IPS-20b (cell line): ENCODE measurements at regions not wholly inside any gene's neighbourhood (a gene's known extent, or its start where the extent isn't known, plus 50 kb on each side); places are given as distances from the start of the nearest gene placed in this dataset.

Experiments
- H3K27ac ChIP-seq: one replicate; pipeline ENCODE4 v1.5.1; 2013; ENCODE audit warnings: low read length
- H3K27me3 ChIP-seq: 2 replicates; pipeline ENCODE4 v1.6.1; 2013; ENCODE audit warnings: mild to moderate bottlenecking, low read length, inconsistent platforms; ENCODE audit not compliant: insufficient read depth
- H3K36me3 ChIP-seq: 2 replicates; pipeline ENCODE4 v1.6.1; 2013; ENCODE audit warnings: low read depth, mild to moderate bottlenecking, inconsistent platforms, low read length, moderate library complexity; ENCODE audit not compliant: insufficient read depth
- H3K4me1 ChIP-seq: 2 replicates; pipeline ENCODE4 v1.6.1; 2013; ENCODE audit warnings: mild to moderate bottlenecking, control low read depth, inconsistent platforms, low read length, moderate library complexity; ENCODE audit not compliant: insufficient read depth
- H3K4me3 ChIP-seq: 2 replicates; pipeline ENCODE4 v1.5.1; 2013; ENCODE audit warnings: mild to moderate bottlenecking, low read length, inconsistent platforms
- H3K9ac ChIP-seq: 2 replicates; pipeline ENCODE4 v1.6.1; 2013; ENCODE audit warnings: low read depth, mild to moderate bottlenecking, inconsistent platforms, low read length, moderate library complexity
- H3K9me3 ChIP-seq: 2 replicates; pipeline ENCODE4 v1.6.1; 2013; ENCODE audit warnings: mild to moderate bottlenecking, low read depth, low read length, inconsistent platforms; ENCODE audit not compliant: insufficient read depth

DNA sequence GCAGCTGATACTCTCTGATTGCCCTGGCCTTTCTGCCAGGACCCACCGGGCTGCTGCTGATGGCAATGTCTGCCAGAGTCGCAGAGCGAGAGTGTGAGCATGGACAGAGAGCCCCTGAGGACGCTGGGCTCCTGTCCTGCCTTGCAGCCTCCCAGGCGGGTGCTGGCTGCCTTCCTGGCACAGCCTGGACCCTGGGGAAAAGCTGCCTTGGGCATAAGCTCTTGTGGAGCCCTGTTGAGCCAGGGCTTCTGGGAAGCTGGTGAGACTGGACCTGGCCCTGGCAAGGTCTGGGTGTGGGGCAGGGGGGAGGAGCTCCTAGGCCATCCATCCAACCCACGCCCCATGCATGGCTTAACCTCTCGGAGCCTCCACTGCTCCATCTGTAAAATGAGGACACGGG is 105.8 kb upstream of the WNT4 start:
- H3K4me3 ChIP-seq = no peak overlapping the region
- peaks cover 6% of the 10 kb centered on the region; the same call in 1 of the 2 replicates for H3K4me1 ChIP-seq
- H3K36me3 ChIP-seq = no peaks in the 10 kb centered on the region
- H3K9me3 ChIP-seq = no peaks in the 10 kb centered on the region
- H3K27ac ChIP-seq = no peak overlapping the region
- no peak overlapping the region; the same call in 1 of the 2 replicates for H3K9ac ChIP-seq
- no peaks in the 10 kb centered on the region for H3K27me3 ChIP-seq

- Histone ChIP-seq H3K27ac (no peak overlapping the region), H3K4me3 (no peak overlapping the region), H3K36me3 (no peaks in the 10 kb centered on the region), H3K9me3 (no peaks in the 10 kb centered on the region), H3K27me3 (no peaks in the 10 kb centered on the region), H3K4me1 (peaks cover 10% of the 10 kb centered on the region; the same call in 1 of the 2 replicates), H3K9ac (no peak overlapping the region)
These were observed 107.2 kb upstream of the WNT4 start for GRCh38 chr1:22249928-22250680.

- H3K4me1 ChIP-seq = peaks cover 11% of the 10 kb centered on the region; the same call in 1 of the 2 replicates
- H3K27me3 ChIP-seq = no peaks in the 10 kb centered on the region
- H3K27ac ChIP-seq = no peak overlapping the region
- H3K9me3 ChIP-seq = no peaks in the 10 kb centered on the region
- no peaks in the 10 kb centered on the region for H3K36me3 ChIP-seq
- no peak overlapping the region for H3K9ac ChIP-seq
- no peak overlapping the region for H3K4me3 ChIP-seq
These were observed 107.8 kb upstream of the WNT4 start for GRCh38 chr1:22250724-22251123.

GRCh38 chr1:22252251-22252650 is 109.4 kb upstream of the WNT4 start:
- Histone ChIP-seq H3K4me1 (peaks cover 5% of the 10 kb centered on the region; the same call in 1 of the 2 replicates), H3K27me3 (no peaks in the 10 kb centered on the region), H3K9me3 (no peaks in the 10 kb centered on the region), H3K27ac (no peak overlapping the region), H3K36me3 (no peaks in the 10 kb centered on the region), H3K4me3 (no peak overlapping the region), H3K9ac (no peak overlapping the region)

DNA sequence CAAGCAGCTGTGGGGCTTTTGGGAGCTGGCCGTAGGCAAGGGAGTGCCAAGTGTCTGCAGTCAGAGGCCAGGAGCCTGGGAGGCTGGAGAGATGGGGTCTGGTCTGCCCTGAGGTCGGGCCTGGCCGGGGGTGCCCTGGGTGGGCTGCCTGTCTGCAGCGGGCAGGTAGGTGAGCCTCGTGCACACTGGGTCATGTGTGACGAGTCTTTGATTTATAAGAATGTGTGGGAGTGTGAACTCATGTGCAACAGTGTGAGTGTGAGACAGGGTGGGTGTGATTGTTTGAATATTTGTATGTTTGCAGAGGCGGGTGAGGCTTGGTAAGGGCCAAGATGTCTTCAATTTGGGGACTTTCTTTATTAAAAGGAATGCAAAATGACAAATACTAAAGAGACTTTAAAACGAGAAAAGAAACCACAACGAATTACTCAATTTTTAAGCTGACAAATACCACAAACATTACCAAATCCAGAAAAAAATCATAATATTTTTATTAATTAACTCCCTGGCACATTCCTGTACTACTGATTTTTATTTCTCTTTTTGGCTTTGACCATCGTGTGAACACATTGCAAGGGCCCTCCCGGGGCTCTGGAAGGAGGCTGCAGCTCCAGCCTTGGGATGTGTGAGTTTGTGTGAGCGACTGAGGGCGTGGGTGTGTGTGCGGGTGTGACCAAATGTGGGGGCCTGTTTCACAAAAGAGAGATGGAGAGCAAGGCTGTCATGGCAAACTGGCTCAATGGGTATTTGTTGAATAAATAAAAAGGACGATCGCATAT is 110.3 kb upstream of the WNT4 start:
- Histone ChIP-seq H3K36me3 (no peaks in the 10 kb centered on the region), H3K9ac (no peak overlapping the region), H3K4me3 (no peak overlapping the region), H3K27me3 (no peaks in the 10 kb centered on the region), H3K9me3 (no peaks in the 10 kb centered on the region), H3K27ac (no peak overlapping the region), H3K4me1 (peaks cover 5% of the 10 kb centered on the region; the same call in 1 of the 2 replicates)

GRCh38 chr1:22254756-22255155 is 111.9 kb upstream of the WNT4 start:
- H3K36me3 ChIP-seq = no peaks in the 10 kb centered on the region
- no peaks in the 10 kb centered on the region for H3K9me3 ChIP-seq
- H3K4me1 ChIP-seq = peaks cover 5% of the 10 kb centered on the region; the same call in 1 of the 2 replicates
- no peak overlapping the region for H3K4me3 ChIP-seq
- no peaks in the 10 kb centered on the region for H3K27me3 ChIP-seq
- H3K9ac ChIP-seq = no peak overlapping the region
- no peak overlapping the region for H3K27ac ChIP-seq

- no peaks in the 10 kb centered on the region for H3K27me3 ChIP-seq
- H3K27ac ChIP-seq = no peak overlapping the region
- no peaks in the 10 kb centered on the region for H3K9me3 ChIP-seq
- peaks cover 8% of the 10 kb centered on the region for H3K4me1 ChIP-seq
- H3K36me3 ChIP-seq = no peaks in the 10 kb centered on the region
- H3K4me3 ChIP-seq = no peak overlapping the region
- no peak overlapping the region for H3K9ac ChIP-seq
These were observed 112.7 kb upstream of the WNT4 start for GRCh38 chr1:22255341-22256212.

DNA sequence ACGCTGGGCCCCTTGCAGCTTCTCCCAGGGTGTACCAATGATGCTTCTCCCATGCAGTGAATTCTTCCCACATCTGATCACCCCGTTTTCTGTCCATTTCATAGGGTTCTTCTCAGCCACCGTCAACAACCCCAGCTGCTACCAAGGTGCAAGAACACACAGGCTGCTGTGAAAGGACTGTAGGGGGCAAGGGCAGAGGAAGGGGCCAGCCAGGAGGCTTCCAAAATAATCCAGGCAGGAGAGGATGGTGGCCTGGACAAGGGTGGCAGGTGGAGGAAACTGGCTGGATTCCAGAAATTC is 113.3 kb upstream of the WNT4 start:
- Histone ChIP-seq H3K36me3 (no peaks in the 10 kb centered on the region), H3K9ac (no peak overlapping the region), H3K27me3 (no peaks in the 10 kb centered on the region), H3K9me3 (no peaks in the 10 kb centered on the region), H3K4me1 (peaks cover 8% of the 10 kb centered on the region), H3K4me3 (no peak overlapping the region), H3K27ac (no peak overlapping the region)

GRCh38 chr1:22257290-22258275 is 114.7 kb upstream of the WNT4 start:
- no peaks in the 10 kb centered on the region for H3K27me3 ChIP-seq

GRCh38 chr1:22258698-22259097 is 115.8 kb upstream of the WNT4 start:
- Histone ChIP-seq H3K27ac (no peak overlapping the region), H3K9ac (no peak overlapping the region), H3K4me1 (peaks cover 8% of the 10 kb centered on the region), H3K27me3 (no peaks in the 10 kb centered on the region), H3K4me3 (no peak overlapping the region), H3K36me3 (no peaks in the 10 kb centered on the region), H3K9me3 (no peaks in the 10 kb centered on the region)

More at GRCh38 chr1:22257290-22258275, 114.7 kb upstream of the WNT4 start:
- Histone ChIP-seq H3K36me3 (no peaks in the 10 kb centered on the region), H3K9ac (no peak overlapping the region), H3K9me3 (no peaks in the 10 kb centered on the region), H3K4me3 (no peak overlapping the region), H3K4me1 (peaks cover 8% of the 10 kb centered on the region), H3K27ac (no peak overlapping the region)
